IMR-90 (cell line): ENCODE measurements at regions not wholly inside any gene's neighbourhood (a gene's known extent, or its start where the extent isn't known, plus 50 kb on each side); places are given as distances from the start of the nearest gene placed in this dataset.

Source experiments
- ATAC-seq: fragments of 200-7000 bp; cut with Tn5 transposase; 2 replicates; pipeline ENCODE4 v1.9.1; 2020; ENCODE audit warnings: low read depth, mild to moderate bottlenecking, moderate library complexity
- BruUV-seq: library from RNA; stranded (reverse); fragments of 400-500 nt; replicated peaks from 2 replicates; lab custom pipeline; 2021; lab: Mats Ljungman, UMichigan
- CTCF ChIA-PET: fragments of 300-600 bp; formaldehyde crosslinking; extraction: SDS; loops from one replicate; lab custom pipeline; 2021; ENCODE audit warnings: antibody characterized with exemption; lab: Yijun Ruan, JAX
- POLR2A ChIA-PET: fragments of 300-600 bp; sonication (Branson Sonifier 250); formaldehyde crosslinking; loops from one replicate; lab custom pipeline; 2022; ENCODE audit warnings: antibody characterized with exemption; ENCODE audit not compliant: unreplicated experiment; lab: Charles Lee
- DNase-seq: peaks from one replicate; pipeline ENCODE4 v3.0.0; 2013
- H2AFZ ChIP-seq: replicated peaks from 2 replicates; pipeline ENCODE3; 2013; ENCODE audit warnings: low read length, mild to moderate bottlenecking; ENCODE audit not compliant: poor library complexity
- H2AK5ac ChIP-seq: 2 replicates; pipeline ENCODE4 v1.6.1; 2013; ENCODE audit warnings: low read depth, low read length, inconsistent platforms
- H2AK9ac ChIP-seq: replicated peaks from 2 replicates; pipeline ENCODE3; 2013; ENCODE audit warnings: mild to moderate bottlenecking, low read depth, low read length, moderate library complexity; ENCODE audit not compliant: poor library complexity
- H2BK120ac ChIP-seq: 2 replicates; pipeline ENCODE4 v1.6.1; 2013; ENCODE audit warnings: low read depth, low read length, inconsistent platforms
- H2BK15ac ChIP-seq: 3 replicates; pipeline ENCODE4 v1.6.1; 2013; ENCODE audit warnings: low read depth, low read length, inconsistent platforms
- H2BK20ac ChIP-seq: 2 replicates; pipeline ENCODE4 v1.6.1; 2013; ENCODE audit warnings: low read depth, mild to moderate bottlenecking, inconsistent platforms, low read length, moderate library complexity
- H2BK5ac ChIP-seq: 2 replicates; pipeline ENCODE4 v1.6.1; 2013; ENCODE audit warnings: mild to moderate bottlenecking, low read depth, low read length, inconsistent platforms; ENCODE audit not compliant: poor library complexity, severe bottlenecking
- H3K14ac ChIP-seq: replicated peaks from 2 replicates; pipeline ENCODE4 v1.6.1; 2013; ENCODE audit warnings: low read depth, low read length, inconsistent platforms
- H3K18ac ChIP-seq: 2 replicates; pipeline ENCODE4 v1.6.1; 2013; ENCODE audit warnings: low read depth, low read length, control low read depth
- H3K23ac ChIP-seq: 2 replicates; pipeline ENCODE4 v1.6.1; 2013; ENCODE audit warnings: low read depth, low read length, inconsistent platforms
- H3K27ac ChIP-seq: 2 replicates; pipeline ENCODE4 v1.5.1; 2013; ENCODE audit warnings: mild to moderate bottlenecking, control low read depth, low read length; ENCODE audit not compliant: insufficient read depth
- H3K27me3 ChIP-seq: 2 replicates; pipeline ENCODE4 v1.6.1; 2013; ENCODE audit warnings: low read length; ENCODE audit not compliant: control insufficient read depth, insufficient read depth
- H3K36me3 ChIP-seq: 2 replicates; pipeline ENCODE4 v1.6.1; 2013; ENCODE audit warnings: low read length, mixed read lengths; ENCODE audit not compliant: control insufficient read depth, insufficient read depth
- H3K4ac ChIP-seq: 2 replicates; pipeline ENCODE4 v1.6.1; 2013; ENCODE audit warnings: low read depth, low read length, inconsistent platforms
- H3K4me1 ChIP-seq: 2 replicates; pipeline ENCODE4 v1.6.1; 2013; ENCODE audit warnings: low read length, mixed read lengths; ENCODE audit not compliant: control insufficient read depth, insufficient read depth
- H3K4me2 ChIP-seq: 2 replicates; pipeline ENCODE4 v1.6.1; 2013; ENCODE audit warnings: low read depth, mild to moderate bottlenecking, control low read depth, low read length, moderate library complexity
- H3K4me3 ChIP-seq: 2 replicates; pipeline ENCODE4 v1.5.1; 2013; ENCODE audit warnings: low read depth, mild to moderate bottlenecking, control low read depth, low read length, moderate library complexity; ENCODE audit not compliant: insufficient read depth
- H3K56ac ChIP-seq: 2 replicates; pipeline ENCODE4 v1.6.1; 2013; ENCODE audit warnings: low read length, inconsistent platforms; ENCODE audit not compliant: insufficient read depth; ENCODE audit errors: extremely low read depth
- H3K79me1 ChIP-seq, 2 experiments: 2 replicates each; pipeline ENCODE4 v1.6.1; 2013; ENCODE audit warnings: low read length in 2 of 2, inconsistent platforms in 1 of 2, low read depth in 1 of 2
- H3K9ac ChIP-seq: 2 replicates; pipeline ENCODE4 v1.6.1; 2013; ENCODE audit warnings: low read depth, low read length, control low read depth
- H3K9me1 ChIP-seq: 2 replicates; pipeline ENCODE4 v1.6.1; 2013; ENCODE audit warnings: low read length, inconsistent platforms; ENCODE audit not compliant: insufficient read depth
- H3K9me3 ChIP-seq: 2 replicates; pipeline ENCODE4 v1.6.1; 2013; ENCODE audit warnings: low read length; ENCODE audit not compliant: control insufficient read depth, insufficient read depth
- H4K20me1 ChIP-seq: 2 replicates; pipeline ENCODE4 v1.6.1; 2013; ENCODE audit warnings: low read length, inconsistent platforms; ENCODE audit not compliant: insufficient read depth
- H4K5ac ChIP-seq: 2 replicates; pipeline ENCODE4 v1.6.1; 2013; ENCODE audit warnings: mild to moderate bottlenecking, low read depth, low read length, control low read depth
- H4K8ac ChIP-seq, 2 experiments: 2 replicates each; pipeline ENCODE4 v1.6.1; 2013; ENCODE audit warnings: low read depth in 2 of 2, low read length in 2 of 2, control low read depth in 1 of 2, inconsistent platforms in 1 of 2
- H4K91ac ChIP-seq: 2 replicates; pipeline ENCODE4 v1.6.1; 2013; ENCODE audit warnings: low read depth, low read length, inconsistent platforms; ENCODE audit not compliant: insufficient read depth
- CEBPB ChIP-seq: IDR thresholded peaks from 2 replicates; pipeline ENCODE4 v1.6.1; 2012; ENCODE audit warnings: low read depth, low read length, improper control_type of control experiment
- CHD1 ChIP-seq: IDR thresholded peaks from 2 replicates; pipeline ENCODE4 v1.6.1; 2012; ENCODE audit warnings: low read depth, low read length, improper control_type of control experiment
- FOS ChIP-seq: fragments of 150-350 bp; IDR thresholded peaks from 2 replicates; pipeline ENCODE4 v1.6.1; 2016; ENCODE audit warnings: low read depth, low read length
- MAFK ChIP-seq: IDR thresholded peaks from 2 replicates; pipeline ENCODE4 v1.6.1; 2012; ENCODE audit warnings: low read depth, low read length, improper control_type of control experiment
- MAZ ChIP-seq: IDR thresholded peaks from 2 replicates; pipeline ENCODE4 v1.6.1; 2012; ENCODE audit warnings: low read depth, mild to moderate bottlenecking, low read length, improper control_type of control experiment, moderate library complexity, borderline replicate concordance
- MXI1 ChIP-seq: IDR thresholded peaks from 2 replicates; pipeline ENCODE4 v1.6.1; 2012; ENCODE audit warnings: low read depth, mild to moderate bottlenecking, low read length, moderate library complexity, borderline replicate concordance
- NFE2L2 ChIP-seq: fragments of 150-350 bp; IDR thresholded peaks from 2 replicates; pipeline ENCODE4 v1.6.1; 2016; ENCODE audit warnings: low read depth, mild to moderate bottlenecking, low read length
- POLR2A ChIP-seq: IDR thresholded peaks from 2 replicates; pipeline ENCODE4 v1.6.1; 2012; ENCODE audit warnings: mild to moderate bottlenecking, low read depth, low read length
- RAD21 ChIP-seq: IDR thresholded peaks from 2 replicates; pipeline ENCODE4 v1.6.1; 2012; ENCODE audit warnings: low read length, improper control_type of control experiment
- RCOR1 ChIP-seq: IDR thresholded peaks from 2 replicates; pipeline ENCODE4 v1.6.1; 2012; ENCODE audit warnings: mild to moderate bottlenecking, low read length, improper control_type of control experiment; ENCODE audit not compliant: insufficient replicate concordance
- RFX5 ChIP-seq: IDR thresholded peaks from 2 replicates; pipeline ENCODE4 v1.8.0; 2012; ENCODE audit warnings: low read depth, mild to moderate bottlenecking, low read length, moderate library complexity
- SMC3 ChIP-seq: fragments of 150-350 bp; IDR thresholded peaks from 2 replicates; pipeline ENCODE4 v1.6.1; 2016; ENCODE audit warnings: low read depth, mild to moderate bottlenecking, antibody characterized with exemption, low read length, moderate library complexity
- USF2 ChIP-seq: fragments of 150-350 bp; IDR thresholded peaks from 2 replicates; pipeline ENCODE4 v1.6.1; 2017; ENCODE audit warnings: mild to moderate bottlenecking, antibody characterized with exemption, low read length, low read depth
- dilution Hi-C: fragments of 300-500 bp; cut with HindIII; formaldehyde crosslinking; loops from one replicate; pipeline ENCODE4 v1.14.3; 2018; ENCODE audit warnings: low sequenced_read_pairs; ENCODE audit not compliant: unreplicated experiment
- in situ Hi-C: fragments of 300-500 bp; cut with MboI; formaldehyde crosslinking; loops from 3 replicates; pipeline ENCODE4 v1.14.3; 2019; ENCODE audit warnings: low sequenced_read_pairs, inconsistent platforms, mixed read lengths
- intact Hi-C: fragments of 100-400 bp; cut with micrococcal nuclease; formaldehyde crosslinking; loops from 2 replicates; pipeline ENCODE4 v1.10.0; 2022
- TF ChIP-seq, protein P1 (sequence below): conservative IDR thresholded peaks from 2 replicates; pipeline ENCODE4 v1.5.1; 2012; ENCODE audit warnings: mild to moderate bottlenecking, low read depth, low read length, improper control_type of control experiment
- TF ChIP-seq, protein P2 (sequence below): fragments of 150-350 bp; IDR thresholded peaks from 2 replicates; pipeline ENCODE4 v1.6.1; 2016; ENCODE audit warnings: low read depth, mild to moderate bottlenecking, low read length, moderate library complexity, borderline replicate concordance

DNA sequence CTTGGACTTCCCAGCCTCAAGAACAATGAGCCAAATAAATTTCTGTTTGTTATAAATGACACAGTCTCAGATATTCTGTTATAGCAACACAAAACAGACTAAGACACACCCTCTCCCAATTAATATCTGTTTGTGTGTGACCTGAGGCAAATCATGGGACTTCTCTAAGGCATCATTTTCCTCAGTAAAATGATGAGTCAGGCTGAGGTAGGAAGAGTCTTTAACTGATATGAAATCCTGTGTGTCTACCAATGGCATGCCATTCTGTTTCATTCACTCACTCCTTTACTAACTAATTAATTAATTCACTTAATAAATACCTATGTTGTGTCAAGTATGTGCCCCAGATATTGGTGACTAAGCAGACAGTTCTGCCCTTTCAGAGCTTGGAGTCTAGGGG, 258.4 kb upstream of the CRY1 start:
- TF ChIP-seq, protein P1, sequence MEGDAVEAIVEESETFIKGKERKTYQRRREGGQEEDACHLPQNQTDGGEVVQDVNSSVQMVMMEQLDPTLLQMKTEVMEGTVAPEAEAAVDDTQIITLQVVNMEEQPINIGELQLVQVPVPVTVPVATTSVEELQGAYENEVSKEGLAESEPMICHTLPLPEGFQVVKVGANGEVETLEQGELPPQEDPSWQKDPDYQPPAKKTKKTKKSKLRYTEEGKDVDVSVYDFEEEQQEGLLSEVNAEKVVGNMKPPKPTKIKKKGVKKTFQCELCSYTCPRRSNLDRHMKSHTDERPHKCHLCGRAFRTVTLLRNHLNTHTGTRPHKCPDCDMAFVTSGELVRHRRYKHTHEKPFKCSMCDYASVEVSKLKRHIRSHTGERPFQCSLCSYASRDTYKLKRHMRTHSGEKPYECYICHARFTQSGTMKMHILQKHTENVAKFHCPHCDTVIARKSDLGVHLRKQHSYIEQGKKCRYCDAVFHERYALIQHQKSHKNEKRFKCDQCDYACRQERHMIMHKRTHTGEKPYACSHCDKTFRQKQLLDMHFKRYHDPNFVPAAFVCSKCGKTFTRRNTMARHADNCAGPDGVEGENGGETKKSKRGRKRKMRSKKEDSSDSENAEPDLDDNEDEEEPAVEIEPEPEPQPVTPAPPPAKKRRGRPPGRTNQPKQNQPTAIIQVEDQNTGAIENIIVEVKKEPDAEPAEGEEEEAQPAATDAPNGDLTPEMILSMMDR, result no peak
- TF ChIP-seq MAFK (no peak), CHD1 (no peak), RFX5 (no peak), POLR2A (no peak), MXI1 (no peak), NFE2L2 (no peak), CEBPB (no peak), RAD21 (no peak), RCOR1 (no peak), MAZ (no peak), FOS (no peak), USF2 (no peak), SMC3 (no peak)
- TF ChIP-seq, protein P2, sequence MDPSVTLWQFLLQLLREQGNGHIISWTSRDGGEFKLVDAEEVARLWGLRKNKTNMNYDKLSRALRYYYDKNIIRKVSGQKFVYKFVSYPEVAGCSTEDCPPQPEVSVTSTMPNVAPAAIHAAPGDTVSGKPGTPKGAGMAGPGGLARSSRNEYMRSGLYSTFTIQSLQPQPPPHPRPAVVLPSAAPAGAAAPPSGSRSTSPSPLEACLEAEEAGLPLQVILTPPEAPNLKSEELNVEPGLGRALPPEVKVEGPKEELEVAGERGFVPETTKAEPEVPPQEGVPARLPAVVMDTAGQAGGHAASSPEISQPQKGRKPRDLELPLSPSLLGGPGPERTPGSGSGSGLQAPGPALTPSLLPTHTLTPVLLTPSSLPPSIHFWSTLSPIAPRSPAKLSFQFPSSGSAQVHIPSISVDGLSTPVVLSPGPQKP, result no peak
- no peak overlapping the region for H3K14ac ChIP-seq
- H2BK120ac ChIP-seq, result no peak overlapping the region
- no peak overlapping the region for H4K91ac ChIP-seq
- H3K23ac ChIP-seq, result no peak overlapping the region
- BruUV-seq, result no TSS peak
- H3K36me3 ChIP-seq, result no peaks in the 10 kb centered on the region
- in situ Hi-C loops, result no loop called here
- H2AK5ac ChIP-seq, result no peak overlapping the region
- no peak overlapping the region for H2AFZ ChIP-seq
- ATAC-seq (no peak), DNase-seq (peak; percentile 36)
- H3K4me3 ChIP-seq, result no peak overlapping the region
- no peak overlapping the region for H2BK5ac ChIP-seq
- no peak overlapping the region for H3K4ac ChIP-seq
- no peak overlapping the region for H2BK15ac ChIP-seq
- H3K4me2 ChIP-seq, result no peak overlapping the region
- H3K9ac ChIP-seq, result no peak overlapping the region
- POLR2A ChIA-PET, result no interaction called here
- no peaks in the 10 kb centered on the region; a peak in 1 of 4 replicates for H3K79me1 ChIP-seq
- H4K8ac ChIP-seq, result no peak overlapping the region
- intact Hi-C loops, result no loop called here
- no peak overlapping the region for H2BK20ac ChIP-seq
- CTCF ChIA-PET, result no interaction called here
- no peaks in the 10 kb centered on the region for H4K20me1 ChIP-seq
- peaks cover 3% of the 10 kb centered on the region; the same call in 1 of the 2 replicates for H3K9me3 ChIP-seq
- H3K4me1 ChIP-seq, result peaks cover 8% of the 10 kb centered on the region
- H2AK9ac ChIP-seq, result no peak overlapping the region
- no peak overlapping the region for H3K18ac ChIP-seq
- dilution Hi-C loops, result no loop called here
- no peak overlapping the region for H4K5ac ChIP-seq
- H3K27ac ChIP-seq, result no peak overlapping the region
- H3K56ac ChIP-seq, result no peak overlapping the region
- peaks cover 4% of the 10 kb centered on the region; the same call in 1 of the 2 replicates for H3K9me1 ChIP-seq
- H3K27me3 ChIP-seq, result 0 out of 2 replicates have a peak, but pooled peaks cover 2% of the 10 kb centered on the region
